DMS153 (cell line): ENCODE measurements at regions not wholly inside any gene's neighbourhood (a gene's known extent, or its start where the extent isn't known, plus 50 kb on each side); places are given as distances from the start of the nearest gene placed in this dataset.
"Not testable (repeated sequence)": the region's sequence is repeated elsewhere in the genome, so short reads cannot be mapped to it uniquely, and the experiment has no call there.

Source experiments
- DNase-seq: peaks from one replicate; lab custom pipeline; 2025; lab: John Stamatoyannopoulos, UW

DNA sequence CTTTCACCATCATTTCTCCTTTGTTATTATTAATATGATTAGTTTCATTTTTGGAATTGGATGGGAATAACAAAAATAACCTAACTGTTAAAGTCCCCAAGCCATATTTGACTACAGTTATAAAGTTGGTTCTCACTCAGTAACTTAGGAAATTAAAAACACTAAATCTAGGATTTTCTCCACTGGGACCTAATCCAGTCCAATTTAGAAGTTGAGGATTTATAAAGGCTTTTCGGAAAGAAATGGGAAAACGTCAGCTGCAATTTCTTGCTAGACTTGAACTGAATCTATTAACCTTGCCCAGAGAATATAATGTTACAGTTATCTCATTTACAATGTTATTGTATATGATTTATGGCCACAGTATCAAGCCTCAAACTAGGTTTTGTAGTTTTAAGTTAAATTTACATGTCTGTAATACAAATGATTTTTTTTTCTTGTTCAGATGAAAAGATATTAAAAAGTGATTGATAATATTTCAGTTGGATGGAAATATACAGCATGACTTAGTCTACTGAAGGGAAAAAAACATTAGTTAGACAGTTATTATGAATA is 524.3 kb upstream of the GRAMD2B start:
- DNase-seq, result no peak

DNA sequence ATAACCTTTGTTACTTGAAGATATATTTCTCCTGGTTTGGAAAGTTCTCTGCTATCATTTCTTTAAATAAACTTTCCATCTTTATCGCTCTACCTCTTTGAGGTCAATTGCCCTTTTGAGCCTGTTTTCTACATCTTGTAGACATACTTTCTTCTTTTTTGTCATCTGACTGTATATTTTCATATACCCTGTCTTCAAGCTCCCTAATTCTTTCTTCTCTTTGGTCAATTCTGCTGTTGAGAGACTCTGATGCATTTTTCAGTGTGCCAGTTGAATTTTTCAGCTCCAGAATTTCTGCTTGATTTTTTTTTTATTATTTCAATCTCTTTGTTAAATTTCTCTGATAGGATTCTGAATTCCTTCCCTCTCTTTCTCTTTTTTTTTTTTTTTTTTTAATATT is 511.2 kb upstream of the GRAMD2B start:
- DNase-seq, result no peak

DNA sequence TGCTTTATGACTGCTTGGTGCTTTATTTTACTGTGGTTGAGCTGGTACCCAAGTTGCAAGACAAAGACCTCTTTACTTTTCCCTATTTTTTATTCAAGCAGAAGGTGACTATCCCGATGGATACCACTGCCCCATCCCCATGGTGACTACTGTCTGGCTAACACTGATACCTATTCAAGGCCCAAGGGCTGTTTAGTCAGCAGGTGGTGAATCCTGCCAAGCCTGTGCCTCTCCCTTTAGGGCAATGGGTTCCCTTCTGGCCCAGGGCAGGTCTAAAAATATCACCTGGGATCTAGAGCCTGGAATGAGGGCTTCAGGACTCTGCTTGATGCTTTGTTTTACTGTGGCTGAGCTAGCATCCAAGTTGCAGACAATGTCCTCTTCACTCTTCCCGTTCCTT is 510.0 kb upstream of the GRAMD2B start:
- no peak for DNase-seq

- no peak for DNase-seq
Observed at GRCh38 chr5:125914471-125914870, 508.7 kb upstream of the GRAMD2B start.

DNA sequence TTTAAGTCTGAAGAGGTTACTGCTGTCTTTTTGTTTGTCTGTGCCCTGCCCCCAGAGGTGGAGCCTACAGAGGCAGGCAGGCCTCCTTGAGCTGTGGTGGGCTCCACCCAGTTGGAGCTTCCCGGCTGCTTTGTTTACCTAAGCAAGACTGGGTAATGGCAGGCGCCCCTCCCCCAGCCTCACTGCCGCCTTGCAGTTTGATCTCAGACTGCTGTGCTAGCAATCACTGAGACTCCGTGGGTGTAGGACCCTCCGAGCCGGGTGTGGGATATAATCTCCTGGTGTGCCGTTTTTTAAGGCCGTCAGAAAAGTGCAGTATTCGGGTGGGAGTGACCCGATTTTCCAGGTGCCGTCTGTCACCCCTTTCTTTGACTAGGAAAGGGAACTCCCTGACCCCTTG is 499.3 kb upstream of the GRAMD2B start:
- not testable (repeated sequence) for DNase-seq

GRCh38 chr5:125926172-125926571 is 497.0 kb upstream of the GRAMD2B start:
- DNase-seq, result no peak

GRCh38 chr5:125928663-125929062 is 494.5 kb upstream of the GRAMD2B start:
- DNase-seq, result no peak

DNA sequence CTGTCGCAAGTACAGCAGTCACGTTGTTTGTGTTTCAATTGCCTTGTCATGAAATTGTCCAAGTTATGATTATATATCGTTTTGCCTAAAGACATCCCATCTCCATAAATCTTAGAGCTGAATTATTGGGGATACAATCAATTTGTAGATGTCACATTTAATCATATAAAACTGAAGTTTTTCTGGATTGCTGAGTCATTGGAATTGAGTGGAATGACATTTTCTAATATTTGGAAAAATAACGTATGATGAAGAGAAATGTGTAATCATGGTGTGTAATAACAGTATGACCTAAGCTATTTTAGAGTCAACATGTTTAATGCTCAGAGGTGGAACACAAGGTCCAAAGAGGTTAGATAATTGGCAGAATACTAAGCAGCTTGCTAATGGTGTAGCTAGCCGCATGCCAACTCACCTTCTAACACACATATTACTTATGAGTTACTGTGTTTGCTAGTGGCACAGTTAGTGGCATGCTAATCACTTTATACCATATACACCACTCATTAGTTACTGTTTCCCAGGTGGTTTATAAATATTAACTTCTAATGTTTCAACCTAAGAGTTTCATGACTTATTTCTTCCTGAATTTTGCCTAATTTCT is 473.1 kb upstream of the GRAMD2B start:
- DNase-seq, result no peak

GRCh38 chr5:125961150-125961549 is 462.1 kb upstream of the GRAMD2B start:
- no peak for DNase-seq

- DNase-seq, result no peak
Observed at GRCh38 chr5:125965577-125965976, 457.6 kb upstream of the GRAMD2B start.

DNA sequence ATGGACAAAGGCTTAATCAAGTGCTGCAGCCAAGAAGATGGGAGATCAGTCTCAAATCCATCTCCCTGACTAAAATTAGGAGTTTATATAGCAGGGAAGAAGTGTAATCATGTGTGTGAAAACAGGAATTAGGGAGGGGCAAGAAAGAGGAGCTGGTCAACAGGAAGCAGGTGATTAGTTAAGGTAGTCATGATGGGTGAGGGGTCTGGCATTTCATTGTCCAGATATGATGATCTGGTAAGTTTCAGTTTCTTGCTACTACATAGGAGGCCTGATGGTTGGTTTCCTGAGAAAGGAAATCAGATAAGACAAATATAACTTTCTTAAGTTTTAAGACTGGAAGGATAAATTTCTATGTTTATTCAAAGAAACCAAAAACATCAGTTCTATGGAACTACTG is 455.6 kb upstream of the GRAMD2B start:
- DNase-seq, result no peak

DNA sequence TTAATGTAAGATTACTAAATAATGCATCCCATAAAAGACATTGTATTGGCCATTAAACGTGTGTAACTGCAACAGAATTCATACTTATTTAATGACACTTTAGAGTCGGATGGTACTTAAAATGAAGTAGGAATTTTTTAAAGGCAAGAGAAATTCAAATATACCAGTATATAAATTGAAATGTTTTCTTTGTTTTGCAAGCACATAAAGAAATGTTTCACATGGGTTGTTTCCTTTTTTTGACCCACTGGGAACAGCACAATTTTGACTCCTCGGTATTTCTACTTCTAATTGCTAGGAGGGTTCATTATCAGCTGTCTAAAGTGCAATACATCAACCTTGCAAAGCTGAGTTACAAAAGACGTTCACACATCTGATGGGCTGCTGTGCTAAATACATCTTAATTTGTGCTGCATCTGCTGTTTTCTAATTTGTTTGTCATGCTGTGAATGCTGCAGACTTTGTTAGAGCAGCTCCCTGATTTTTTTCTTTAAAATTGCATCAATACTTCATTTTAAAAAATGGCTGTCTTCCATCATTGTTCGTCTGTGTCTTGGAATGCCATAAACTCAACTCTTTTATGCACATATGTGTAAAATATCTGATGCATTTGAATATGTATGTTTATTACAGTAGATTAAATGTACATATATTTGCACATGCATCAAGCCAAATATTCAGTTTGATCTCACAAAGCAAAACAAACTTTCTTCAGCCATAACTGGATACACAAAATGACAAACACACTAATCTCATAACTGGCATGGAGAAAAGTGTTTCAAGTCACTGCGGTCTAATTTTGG is 454.0 kb upstream of the GRAMD2B start:
- DNase-seq, result no peak

DNA sequence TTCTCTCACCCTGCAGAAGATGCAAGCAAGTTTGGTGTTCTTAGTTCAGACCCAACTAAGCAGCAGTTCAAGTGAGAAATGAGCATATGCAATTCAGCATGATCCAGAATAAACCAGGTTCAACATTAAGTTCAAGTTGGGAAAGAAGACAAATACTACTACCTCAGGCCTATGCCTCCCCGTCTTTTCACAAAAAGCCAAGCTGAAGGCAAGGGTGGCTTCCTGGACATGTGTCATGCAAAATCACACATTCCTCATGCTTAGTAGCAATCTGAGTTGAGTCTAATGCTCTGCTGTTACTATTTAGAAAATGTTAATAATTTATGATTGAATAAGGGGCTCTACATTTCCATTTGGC is 453.4 kb upstream of the GRAMD2B start:
- DNase-seq, result no peak

DNA sequence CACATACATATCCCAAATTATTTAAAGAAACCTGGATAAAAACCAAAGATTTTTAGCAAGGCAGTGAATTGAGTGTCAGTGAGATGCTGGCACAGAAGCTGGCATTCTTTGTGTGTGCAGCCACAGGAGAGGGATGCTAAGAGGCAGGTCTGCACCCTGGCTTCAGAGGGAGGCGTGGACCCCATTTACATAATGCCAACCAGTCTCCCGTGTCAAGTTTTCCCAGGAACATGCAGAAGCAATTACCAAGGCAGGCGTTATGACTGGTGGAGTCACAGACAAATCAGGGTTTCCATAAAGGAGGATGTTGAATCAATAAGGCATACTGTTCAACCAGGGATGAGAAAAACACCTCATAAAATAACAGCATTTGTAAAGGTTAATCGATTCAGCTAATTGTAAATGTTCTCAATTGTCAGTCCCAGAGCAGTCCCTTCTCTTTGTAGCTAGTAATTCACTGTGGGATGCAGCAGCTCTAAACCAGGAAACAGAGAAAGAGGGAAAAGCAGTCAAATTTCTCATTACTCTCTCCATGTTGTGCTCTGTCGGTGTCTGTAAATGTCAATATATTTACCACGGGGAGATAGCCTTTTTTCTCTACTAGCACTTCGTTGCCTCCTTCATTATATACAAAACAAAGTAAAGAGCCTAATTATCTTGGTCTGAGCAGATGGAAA is 452.4 kb upstream of the GRAMD2B start:
- peak; percentile 22 for DNase-seq

DNA sequence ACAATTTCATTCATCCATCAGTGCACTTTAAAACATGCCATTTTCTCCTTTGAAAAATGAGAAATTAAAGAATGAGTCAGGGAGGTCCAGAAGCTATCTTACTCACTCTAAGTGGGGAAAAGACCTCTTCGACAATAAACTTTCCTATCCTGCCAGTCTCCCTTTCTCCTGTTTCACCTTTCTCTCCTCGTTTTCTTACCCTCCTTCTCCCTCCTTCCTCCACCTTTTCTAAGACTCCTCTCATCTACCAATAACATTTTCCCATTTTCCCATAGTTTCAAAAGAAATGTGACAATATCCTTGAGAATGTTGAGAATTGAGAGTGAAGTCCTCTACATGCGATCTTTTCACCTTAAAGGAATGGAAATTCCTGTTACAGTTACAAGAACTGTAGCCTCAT is 450.5 kb upstream of the GRAMD2B start:
- DNase-seq, result no peak

GRCh38 chr5:125974679-125975078 is 448.5 kb upstream of the GRAMD2B start:
- DNase-seq, result no peak

- no peak for DNase-seq
Observed at GRCh38 chr5:125976421-125977000, 446.7 kb upstream of the GRAMD2B start.

- DNase-seq, result no peak
Observed at GRCh38 chr5:125978015-125978414, 445.2 kb upstream of the GRAMD2B start.

DNA sequence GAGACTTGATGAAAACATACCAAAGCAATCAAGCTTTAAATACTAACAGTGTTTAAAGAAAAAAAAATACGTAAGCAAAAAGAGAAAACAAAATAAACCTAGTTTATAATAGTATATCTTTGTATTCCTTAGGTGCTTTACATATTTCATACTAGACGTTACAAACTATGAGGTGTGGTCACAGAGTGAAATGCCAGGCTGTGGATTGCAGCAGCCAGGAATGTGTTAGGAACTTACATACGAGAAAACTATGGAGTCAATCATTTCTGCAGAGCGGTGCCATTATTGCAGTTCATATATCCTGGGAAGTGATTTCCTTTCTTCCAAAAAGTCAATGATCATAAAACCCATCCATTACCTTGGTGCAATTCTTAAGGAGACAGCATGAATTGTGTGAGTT is 443.6 kb upstream of the GRAMD2B start:
- DNase-seq, result no peak

DNA sequence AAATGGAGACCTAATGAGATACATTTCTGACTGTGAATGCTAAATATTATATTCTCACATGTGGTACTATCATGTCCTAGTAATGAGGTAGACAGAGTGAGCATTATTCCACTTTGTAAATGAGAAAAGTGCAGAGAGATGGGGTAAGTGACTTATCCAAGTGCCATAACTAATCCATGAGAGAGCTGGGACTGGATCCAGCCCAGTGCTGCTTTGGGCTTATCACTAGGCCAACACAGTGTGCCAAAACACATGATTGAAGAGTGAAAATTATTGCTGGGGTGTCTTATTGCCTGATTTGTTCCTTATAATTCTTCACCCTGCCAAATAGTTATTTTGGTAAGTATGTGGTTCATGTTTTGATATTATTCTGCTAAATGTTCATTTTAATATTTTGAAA is 442.2 kb upstream of the GRAMD2B start:
- no peak for DNase-seq

- no peak for DNase-seq
Observed at GRCh38 chr5:125987677-125988255, 435.4 kb upstream of the GRAMD2B start.

DNA sequence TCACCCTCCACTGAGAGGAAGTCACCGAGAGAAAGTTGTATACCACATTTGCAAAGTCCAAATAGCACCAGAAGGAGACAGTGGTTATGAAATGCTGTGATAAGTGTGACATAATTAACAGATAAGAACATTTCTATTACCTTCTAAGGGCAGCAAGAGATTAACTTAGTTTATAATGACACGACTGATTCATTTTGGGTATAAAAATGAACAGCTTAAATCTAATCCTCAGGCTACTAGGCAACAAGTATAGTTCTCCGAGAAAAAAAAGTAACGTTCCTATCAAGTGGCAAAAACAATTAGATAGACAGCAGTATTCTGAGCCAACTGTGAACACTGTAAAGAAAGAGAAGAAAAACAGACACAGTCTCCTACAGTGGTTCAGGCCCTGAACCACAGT is 431.2 kb upstream of the GRAMD2B start:
- no peak for DNase-seq
